ENCODE measurements at regions not wholly inside any gene's neighbourhood (a gene's known extent, or its start where the extent isn't known, plus 50 kb on each side); places are given as distances from the start of the nearest gene placed in this dataset. TPM values are rescaled to one million over a fixed set of nuclear protein-coding genes. Genes with fewer than 3 reads are reported as not detected.

Small RNAs in the stretch of these regions (small RNA-seq; reads per million reads assigned to genes)
- not detected for gene IGLL3P (ENCODE audit: low replicate concordance)
- gene MIR6817 (ENCODE audit: low replicate concordance) = not detected
